Keratinocyte (primary cell): ENCODE measurements at regions not wholly inside any gene's neighbourhood (a gene's known extent, or its start where the extent isn't known, plus 50 kb on each side); places are given as distances from the start of the nearest gene placed in this dataset.

ENCODE experiments used
- DNase-seq: peaks from one replicate; pipeline ENCODE4 v3.0.0-alpha.2; 2011; ENCODE audit warnings: low read depth, missing footprints, low spot score
- FAIRE-seq: peaks from 2 replicates; lab custom pipeline; 2011; peaks lifted over from hg19 to GRCh38; lab: Jason Lieb, UNC
- H2AFZ ChIP-seq: 2 replicates; pipeline ENCODE4 v1.6.0; 2012; ENCODE audit warnings: low read length, control low read depth, inconsistent platforms; ENCODE audit not compliant: control insufficient read depth
- H3K27ac ChIP-seq: 2 replicates; pipeline ENCODE4 v1.5.1; 2011; ENCODE audit warnings: low read length; ENCODE audit not compliant: control insufficient read depth, insufficient read depth
- H3K27me3 ChIP-seq: 3 replicates; pipeline ENCODE4 v1.6.0; 2011; ENCODE audit warnings: low read length; ENCODE audit not compliant: control insufficient read depth, insufficient read depth; ENCODE audit errors: extremely low read depth
- H3K36me3 ChIP-seq, 2 experiments: 2 replicates in 1 of 2; 3 replicates in 1 of 2; pipeline ENCODE4 v1.5.1; 2011; ENCODE audit warnings: low read length in 2 of 2, mild to moderate bottlenecking in 1 of 2; ENCODE audit not compliant: control insufficient read depth in 2 of 2, insufficient read depth in 2 of 2; ENCODE audit errors: extremely low read depth in 1 of 2
- H3K4me1 ChIP-seq: 3 replicates; pipeline ENCODE4 v1.5.1; 2011; ENCODE audit warnings: low read length; ENCODE audit not compliant: control insufficient read depth, insufficient read depth; ENCODE audit errors: extremely low read depth
- H3K4me2 ChIP-seq: 3 replicates; pipeline ENCODE4 v1.6.0; 2011; ENCODE audit warnings: low read depth, low read length; ENCODE audit not compliant: control insufficient read depth, insufficient read depth; ENCODE audit errors: extremely low read depth
- H3K4me3 ChIP-seq, 3 experiments: fragments of 200-600 bp in 1 of 3; sonication (generic) in 1 of 3; 2 replicates in 2 of 3; 3 replicates in 1 of 3; pipeline ENCODE4 v1.5.1; 2011 to 2016; ENCODE audit warnings: low read length in 3 of 3, mild to moderate bottlenecking in 3 of 3, control low read depth in 2 of 3, inconsistent platforms in 1 of 3, low read depth in 1 of 3, mixed read lengths in 1 of 3, mixed run types in 1 of 3, moderate library complexity in 1 of 3; ENCODE audit not compliant: control insufficient read depth in 2 of 3, insufficient read depth in 2 of 3; ENCODE audit errors: extremely low read depth in 1 of 3
- H3K79me2 ChIP-seq: 2 replicates; pipeline ENCODE4 v1.6.0; 2012; ENCODE audit warnings: low read length; ENCODE audit not compliant: control insufficient read depth, insufficient read depth
- H3K9ac ChIP-seq: 3 replicates; pipeline ENCODE4 v1.6.0; 2011; ENCODE audit warnings: low read length; ENCODE audit not compliant: control insufficient read depth, insufficient read depth; ENCODE audit errors: extremely low read depth
- H3K9me1 ChIP-seq: 3 replicates; pipeline ENCODE4 v1.6.0; 2011; ENCODE audit warnings: low read length; ENCODE audit not compliant: control insufficient read depth, insufficient read depth; ENCODE audit errors: extremely low read depth
- H3K9me3 ChIP-seq: 2 replicates; pipeline ENCODE4 v1.5.1; 2012; ENCODE audit warnings: low read depth, low read length; ENCODE audit not compliant: control insufficient read depth
- H4K20me1 ChIP-seq: 3 replicates; pipeline ENCODE4 v1.6.0; 2011; ENCODE audit warnings: low read length; ENCODE audit not compliant: control insufficient read depth, insufficient read depth; ENCODE audit errors: extremely low read depth
- CTCF ChIP-seq, 3 experiments: IDR thresholded peaks in 1 of 3; conservative IDR thresholded peaks in 1 of 3; optimal IDR thresholded peaks in 1 of 3; 2 replicates in 2 of 3; 3 replicates in 1 of 3; pipeline versions ENCODE3 to v1.5.1; 2011; ENCODE audit warnings: low read length in 3 of 3, mild to moderate bottlenecking in 3 of 3, moderate library complexity in 2 of 3, control low read depth in 1 of 3, inconsistent platforms in 1 of 3; ENCODE audit not compliant: insufficient read depth in 2 of 3; ENCODE audit errors: extremely low read depth in 1 of 3
- EZH2 ChIP-seq: IDR thresholded peaks from one replicate; pipeline ENCODE4 v1.6.1; 2012; ENCODE audit warnings: inconsistent platforms, mild to moderate bottlenecking, low read length, moderate library complexity
- dilution Hi-C: fragments of 300-500 bp; cut with MboI; formaldehyde crosslinking; loops from one replicate; pipeline ENCODE4 v1.7.0; 2020; ENCODE audit warnings: low sequenced_read_pairs; ENCODE audit not compliant: extremely low pct_ligation_motif_present

GRCh38 chr16:87107201-87107600, 210.0 kb downstream of the C16orf95 start:
- Histone ChIP-seq H3K9me3 (no peaks in the 10 kb centered on the region), H3K9ac (no peak overlapping the region), H3K9me1 (no peaks in the 10 kb centered on the region), H3K36me3 (no peaks in the 10 kb centered on the region), H3K4me1 (no peaks in the 10 kb centered on the region), H3K27ac (no peak overlapping the region), H3K27me3 (no peaks in the 10 kb centered on the region), H4K20me1 (no peaks in the 10 kb centered on the region), H3K4me3 (no peak overlapping the region), H3K4me2 (no peak overlapping the region), H2AFZ (no peak overlapping the region), H3K79me2 (no peaks in the 10 kb centered on the region)
- no peak for DNase-seq
- no peak for TF ChIP-seq EZH2
- no peak for TF ChIP-seq CTCF (optimal IDR thresholded peaks at IDR 0.05 in 1 of 3, IDR thresholded peaks at IDR 0.05 in 1 of 3, conservative IDR thresholded peaks at IDR 0.05 in 1 of 3; ENCODE audit: extremely low read depth in 1 of 3, insufficient read depth in 2 of 3, low read length in 3 of 3)
- dilution Hi-C loops = no loop called here
- FAIRE-seq = no peak

GRCh38 chr16:87108278-87108677, 208.9 kb downstream of the C16orf95 start:
- no peaks in the 10 kb centered on the region for H3K27me3 ChIP-seq
- no peak overlapping the region for H3K4me2 ChIP-seq
- no peaks in the 10 kb centered on the region for H4K20me1 ChIP-seq
- H2AFZ ChIP-seq = no peak overlapping the region
- no peak overlapping the region for H3K9ac ChIP-seq
- DNase-seq (no peak), FAIRE-seq (no peak)
- H3K9me3 ChIP-seq = no peaks in the 10 kb centered on the region
- TF ChIP-seq EZH2 = no peak
- no peak for TF ChIP-seq CTCF (optimal IDR thresholded peaks at IDR 0.05 in 1 of 3, IDR thresholded peaks at IDR 0.05 in 1 of 3, conservative IDR thresholded peaks at IDR 0.05 in 1 of 3; ENCODE audit: extremely low read depth in 1 of 3, insufficient read depth in 2 of 3, low read length in 3 of 3)
- dilution Hi-C loops = no loop called here
- H3K79me2 ChIP-seq = no peaks in the 10 kb centered on the region
- no peaks in the 10 kb centered on the region for H3K9me1 ChIP-seq
- no peaks in the 10 kb centered on the region for H3K36me3 ChIP-seq
- H3K4me1 ChIP-seq = no peaks in the 10 kb centered on the region
- H3K4me3 ChIP-seq = no peak overlapping the region
- no peak overlapping the region for H3K27ac ChIP-seq
